ENCODE measurements at regions not wholly inside any gene's neighbourhood (a gene's known extent, or its start where the extent isn't known, plus 50 kb on each side); places are given as distances from the start of the nearest gene placed in this dataset.

- TF ChIP-seq, protein P1, sequence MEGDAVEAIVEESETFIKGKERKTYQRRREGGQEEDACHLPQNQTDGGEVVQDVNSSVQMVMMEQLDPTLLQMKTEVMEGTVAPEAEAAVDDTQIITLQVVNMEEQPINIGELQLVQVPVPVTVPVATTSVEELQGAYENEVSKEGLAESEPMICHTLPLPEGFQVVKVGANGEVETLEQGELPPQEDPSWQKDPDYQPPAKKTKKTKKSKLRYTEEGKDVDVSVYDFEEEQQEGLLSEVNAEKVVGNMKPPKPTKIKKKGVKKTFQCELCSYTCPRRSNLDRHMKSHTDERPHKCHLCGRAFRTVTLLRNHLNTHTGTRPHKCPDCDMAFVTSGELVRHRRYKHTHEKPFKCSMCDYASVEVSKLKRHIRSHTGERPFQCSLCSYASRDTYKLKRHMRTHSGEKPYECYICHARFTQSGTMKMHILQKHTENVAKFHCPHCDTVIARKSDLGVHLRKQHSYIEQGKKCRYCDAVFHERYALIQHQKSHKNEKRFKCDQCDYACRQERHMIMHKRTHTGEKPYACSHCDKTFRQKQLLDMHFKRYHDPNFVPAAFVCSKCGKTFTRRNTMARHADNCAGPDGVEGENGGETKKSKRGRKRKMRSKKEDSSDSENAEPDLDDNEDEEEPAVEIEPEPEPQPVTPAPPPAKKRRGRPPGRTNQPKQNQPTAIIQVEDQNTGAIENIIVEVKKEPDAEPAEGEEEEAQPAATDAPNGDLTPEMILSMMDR (IDR thresholded peaks at IDR 0.05), result no peak
- TF ChIP-seq POLR2A (IDR thresholded peaks at IDR 0.05) (no peak), POLR2AphosphoS5 (IDR thresholded peaks at IDR 0.05) (peak; percentile 8)
These were observed 708.4 kb upstream of the CITED2 start for GRCh38 chr6:140082867-140083297.
